Tibial nerve (tissue), 3 donors: ENCODE measurements at regions not wholly inside any gene's neighbourhood (a gene's known extent, or its start where the extent isn't known, plus 50 kb on each side); places are given as distances from the start of the nearest gene placed in this dataset.

Experiments
- POLR2A ChIP-seq, 2 donors: fragments of 450-650 bp; IDR thresholded peaks; one replicate each; pipeline ENCODE4 v1.6.1; 2017; ENCODE audit warnings: antibody characterized with exemption in 2 of 2, mild to moderate bottlenecking in 2 of 2, moderate library complexity in 2 of 2
- TF ChIP-seq, protein P1 (sequence below), 5 experiments: fragments of 200-600 bp in 3 of 5; fragments of 450-650 bp in 2 of 5; sonication (generic) in 3 of 5; IDR thresholded peaks; one replicate each; pipeline ENCODE4 v1.5.1; 2016 to 2019; ENCODE audit warnings: antibody characterized with exemption in 5 of 5, mild to moderate bottlenecking in 3 of 5, moderate library complexity in 2 of 5

DNA sequence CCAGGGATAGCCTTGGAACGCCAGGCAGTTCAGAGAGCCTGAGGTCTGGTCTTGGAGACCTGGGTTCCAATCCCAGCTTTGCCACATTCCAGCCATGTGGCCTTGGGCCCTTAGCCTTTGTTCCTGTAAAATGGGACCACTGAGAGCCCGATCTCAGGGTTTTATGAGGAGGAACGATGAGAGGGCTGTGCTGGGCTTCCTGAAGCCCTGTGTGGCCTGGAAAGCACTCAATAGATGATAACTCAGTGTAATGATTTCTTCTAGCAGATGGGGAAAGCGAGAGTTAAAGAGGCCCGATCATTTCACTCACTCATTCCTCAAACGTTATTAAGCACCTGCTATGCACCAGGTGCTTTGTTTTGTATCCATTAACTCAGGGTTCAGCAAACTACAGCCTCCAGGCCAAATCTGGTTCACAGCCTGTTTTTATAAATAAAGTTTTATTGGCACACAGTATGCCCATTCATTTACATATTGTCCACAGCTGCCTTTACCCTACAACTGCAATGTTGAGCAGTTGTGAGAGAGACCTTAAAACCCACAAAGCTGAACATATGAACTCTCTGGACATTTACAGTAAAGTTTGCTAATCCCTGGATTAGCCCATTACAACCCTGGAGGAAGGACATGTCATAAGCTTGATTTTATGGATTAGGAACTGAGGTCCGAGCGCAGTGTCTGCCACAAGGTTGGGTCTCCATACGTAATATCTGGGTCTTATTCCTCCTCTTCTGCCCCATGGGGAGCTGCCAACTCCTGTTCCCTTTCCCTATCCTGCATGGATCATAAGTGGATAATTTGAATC lies 90.4 kb downstream of the CEBPB start:
- TF ChIP-seq, protein P1, sequence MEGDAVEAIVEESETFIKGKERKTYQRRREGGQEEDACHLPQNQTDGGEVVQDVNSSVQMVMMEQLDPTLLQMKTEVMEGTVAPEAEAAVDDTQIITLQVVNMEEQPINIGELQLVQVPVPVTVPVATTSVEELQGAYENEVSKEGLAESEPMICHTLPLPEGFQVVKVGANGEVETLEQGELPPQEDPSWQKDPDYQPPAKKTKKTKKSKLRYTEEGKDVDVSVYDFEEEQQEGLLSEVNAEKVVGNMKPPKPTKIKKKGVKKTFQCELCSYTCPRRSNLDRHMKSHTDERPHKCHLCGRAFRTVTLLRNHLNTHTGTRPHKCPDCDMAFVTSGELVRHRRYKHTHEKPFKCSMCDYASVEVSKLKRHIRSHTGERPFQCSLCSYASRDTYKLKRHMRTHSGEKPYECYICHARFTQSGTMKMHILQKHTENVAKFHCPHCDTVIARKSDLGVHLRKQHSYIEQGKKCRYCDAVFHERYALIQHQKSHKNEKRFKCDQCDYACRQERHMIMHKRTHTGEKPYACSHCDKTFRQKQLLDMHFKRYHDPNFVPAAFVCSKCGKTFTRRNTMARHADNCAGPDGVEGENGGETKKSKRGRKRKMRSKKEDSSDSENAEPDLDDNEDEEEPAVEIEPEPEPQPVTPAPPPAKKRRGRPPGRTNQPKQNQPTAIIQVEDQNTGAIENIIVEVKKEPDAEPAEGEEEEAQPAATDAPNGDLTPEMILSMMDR (IDR thresholded peaks at IDR 0.05), result no peak
- no peak for TF ChIP-seq POLR2A (IDR thresholded peaks at IDR 0.05)
